Esophagus squamous epithelium (tissue), 5 donors: ENCODE measurements at regions not wholly inside any gene's neighbourhood (a gene's known extent, or its start where the extent isn't known, plus 50 kb on each side); places are given as distances from the start of the nearest gene placed in this dataset.

Source experiments
- DNase-seq: peaks from one replicate; lab custom pipeline; 2025; lab: John Stamatoyannopoulos, UW
- H3K27ac ChIP-seq, 4 donors: fragments of 200-600 bp; sonication (generic); one replicate each; pipeline ENCODE4 v1.5.1; 2016 to 2019; ENCODE audit warnings: mild to moderate bottlenecking in 1 of 4
- H3K27me3 ChIP-seq, 4 donors: fragments of 200-600 bp; sonication (generic); 1 replicate in 3 of 4; 2 replicates in 1 of 4; pipeline versions ENCODE4 v1.5.1 to v1.6.0; 2017 to 2021; ENCODE audit warnings: antibody characterized with exemption in 1 of 4
- H3K36me3 ChIP-seq, 3 donors: fragments of 200-600 bp; sonication (generic); one replicate each; pipeline ENCODE4 v1.5.1; 2016 to 2019
- H3K4me1 ChIP-seq, 3 donors: fragments of 200-600 bp; sonication (generic); one replicate each; pipeline ENCODE4 v1.5.1; 2017 to 2019
- H3K4me3 ChIP-seq, 4 donors: fragments of 200-600 bp; sonication (generic); 1 replicate in 3 of 4; 2 replicates in 1 of 4; pipeline ENCODE4 v1.5.1; 2016 to 2019; ENCODE audit warnings: mild to moderate bottlenecking in 2 of 4, moderate library complexity in 1 of 4
- H3K9me3 ChIP-seq, 3 donors: fragments of 200-600 bp; sonication (generic); one replicate each; pipeline ENCODE4 v1.5.1; 2016 to 2019
- POLR2A ChIP-seq, 4 donors: fragments of 450-650 bp; IDR thresholded peaks; one replicate each; pipeline ENCODE4 v1.6.1; 2017; ENCODE audit warnings: antibody characterized with exemption in 4 of 4, mild to moderate bottlenecking in 4 of 4, moderate library complexity in 3 of 4
- WGBS, 2 donors: methylation state at CpG; one replicate each; pipeline ENCODE4 v1.1.5; 2018; 5-methylcytosine and 5-hydroxymethylcytosine counted together
- intact Hi-C: fragments of 100-400 bp; cut with DNase I; formaldehyde crosslinking; loops from one replicate; pipeline ENCODE4 v1.15.0; 2022
- TF ChIP-seq, protein P1 (sequence below), 6 experiments: fragments of 450-650 bp in 4 of 6; fragments of 200-600 bp in 2 of 6; sonication (generic) in 2 of 6; IDR thresholded peaks; one replicate each; pipeline ENCODE4 v1.5.1; 2016 to 2019; ENCODE audit warnings: antibody characterized with exemption in 6 of 6, mild to moderate bottlenecking in 4 of 6, moderate library complexity in 4 of 6
- donor health status: DM: yes; HTN: yes; CAD: no.

DNA sequence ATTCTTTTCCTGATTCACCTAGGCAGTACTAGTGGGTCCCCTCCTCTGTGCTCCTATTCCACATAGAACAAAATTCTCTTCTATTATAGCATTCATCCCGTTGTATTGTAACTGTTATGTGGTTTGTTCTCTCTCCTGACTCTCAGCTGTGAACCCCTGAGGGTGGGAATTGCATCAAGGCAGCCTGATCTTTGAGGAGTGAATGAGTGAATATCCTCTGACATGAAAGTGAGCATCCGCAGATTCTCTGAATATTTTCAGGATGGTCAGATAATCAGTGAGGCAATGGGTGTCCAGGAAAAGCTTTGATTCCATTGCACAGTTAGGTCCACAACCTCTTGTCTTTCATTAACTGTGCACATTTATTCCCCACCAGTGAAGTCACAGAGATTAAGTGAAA lies 67.6 kb upstream of the SLC22A23 start:
- Histone ChIP-seq H3K9me3 (no peaks in the 10 kb centered on the region), H3K4me1 (peaks cover 0 to 49% (median 22%) of the 10 kb centered on the region in 3 donors), H3K27ac (no peak overlapping the region), H3K36me3 (no peaks in the 10 kb centered on the region), H3K27me3 (no peaks in the 10 kb centered on the region), H3K4me3 (no peak overlapping the region)
- WGBS, 2 donors: 82 to 90% methylated on average over 2 of the region's 2 CpGs
- TF ChIP-seq, protein P1, sequence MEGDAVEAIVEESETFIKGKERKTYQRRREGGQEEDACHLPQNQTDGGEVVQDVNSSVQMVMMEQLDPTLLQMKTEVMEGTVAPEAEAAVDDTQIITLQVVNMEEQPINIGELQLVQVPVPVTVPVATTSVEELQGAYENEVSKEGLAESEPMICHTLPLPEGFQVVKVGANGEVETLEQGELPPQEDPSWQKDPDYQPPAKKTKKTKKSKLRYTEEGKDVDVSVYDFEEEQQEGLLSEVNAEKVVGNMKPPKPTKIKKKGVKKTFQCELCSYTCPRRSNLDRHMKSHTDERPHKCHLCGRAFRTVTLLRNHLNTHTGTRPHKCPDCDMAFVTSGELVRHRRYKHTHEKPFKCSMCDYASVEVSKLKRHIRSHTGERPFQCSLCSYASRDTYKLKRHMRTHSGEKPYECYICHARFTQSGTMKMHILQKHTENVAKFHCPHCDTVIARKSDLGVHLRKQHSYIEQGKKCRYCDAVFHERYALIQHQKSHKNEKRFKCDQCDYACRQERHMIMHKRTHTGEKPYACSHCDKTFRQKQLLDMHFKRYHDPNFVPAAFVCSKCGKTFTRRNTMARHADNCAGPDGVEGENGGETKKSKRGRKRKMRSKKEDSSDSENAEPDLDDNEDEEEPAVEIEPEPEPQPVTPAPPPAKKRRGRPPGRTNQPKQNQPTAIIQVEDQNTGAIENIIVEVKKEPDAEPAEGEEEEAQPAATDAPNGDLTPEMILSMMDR (IDR thresholded peaks at IDR 0.05): no peak
- TF ChIP-seq POLR2A (IDR thresholded peaks at IDR 0.05): no peak
- no peak for DNase-seq
- intact Hi-C loops: no loop called here

DNA sequence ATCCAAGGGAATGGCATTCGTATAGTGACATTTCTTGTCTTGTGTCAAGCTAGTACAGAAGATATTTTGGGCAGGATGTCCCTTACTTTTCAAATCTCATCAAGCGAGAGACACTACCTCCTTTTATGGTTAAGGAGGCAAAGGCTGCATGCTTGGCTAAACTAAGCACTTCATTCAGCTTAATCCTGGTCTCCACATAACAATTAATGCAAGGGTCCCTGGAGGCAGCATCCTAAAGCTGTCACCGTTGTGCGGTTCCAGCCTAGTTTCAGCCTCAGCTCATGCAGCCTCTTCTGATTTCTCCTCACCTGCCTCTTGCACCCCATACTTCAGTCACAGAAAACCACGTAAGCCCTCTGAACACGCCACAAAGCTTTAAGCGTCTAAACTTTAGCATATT lies 67.1 kb upstream of the SLC22A23 start:
- H3K27me3 ChIP-seq: no peaks in the 10 kb centered on the region
- DNase-seq: no peak
- no peak overlapping the region for H3K4me3 ChIP-seq
- intact Hi-C loops: no loop called here
- H3K4me1 ChIP-seq: peaks cover 0 to 54% (median 22%) of the 10 kb centered on the region in 3 donors
- H3K36me3 ChIP-seq: no peaks in the 10 kb centered on the region
- no peaks in the 10 kb centered on the region for H3K9me3 ChIP-seq
- WGBS, 2 donors: 75 to 82% methylated on average over 7 of the region's 7 CpGs
- TF ChIP-seq POLR2A (IDR thresholded peaks at IDR 0.05): no peak
- TF ChIP-seq, protein P1 (IDR thresholded peaks at IDR 0.05): no peak
- H3K27ac ChIP-seq: no peak overlapping the region

DNA sequence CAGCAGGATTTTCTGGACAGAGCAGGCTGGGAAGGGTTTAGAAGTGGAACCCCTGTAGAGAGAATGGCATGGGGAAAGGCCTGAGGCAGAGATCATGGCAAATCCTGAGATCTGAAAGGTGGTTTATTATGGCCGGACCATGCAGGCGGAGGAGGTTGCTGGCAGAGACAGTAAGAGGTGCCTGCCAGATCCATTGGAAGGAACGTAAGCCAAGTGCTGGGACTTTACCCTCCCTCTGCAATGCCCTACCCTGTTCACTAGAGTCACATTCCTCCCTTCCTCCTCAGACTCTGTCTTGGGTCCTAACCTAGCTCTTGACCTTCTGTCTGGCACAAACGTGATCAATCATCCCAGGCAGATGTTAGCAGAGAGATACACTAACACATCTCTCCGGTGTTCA lies 66.4 kb upstream of the SLC22A23 start:
- Histone ChIP-seq H3K27me3 (no peaks in the 10 kb centered on the region), H3K27ac (no peak overlapping the region), H3K9me3 (no peaks in the 10 kb centered on the region), H3K36me3 (no peaks in the 10 kb centered on the region), H3K4me3 (no peak overlapping the region), H3K4me1 (peaks cover 0 to 61% (median 29%) of the 10 kb centered on the region in 3 donors)
- no peak for DNase-seq
- 32 to 44% methylated on average over 3 to 4 of the region's 5 CpGs for WGBS, 2 donors
- intact Hi-C loops: no loop called here
- TF ChIP-seq, protein P1 (IDR thresholded peaks at IDR 0.05): no peak
- TF ChIP-seq POLR2A (IDR thresholded peaks at IDR 0.05): no peak

DNA sequence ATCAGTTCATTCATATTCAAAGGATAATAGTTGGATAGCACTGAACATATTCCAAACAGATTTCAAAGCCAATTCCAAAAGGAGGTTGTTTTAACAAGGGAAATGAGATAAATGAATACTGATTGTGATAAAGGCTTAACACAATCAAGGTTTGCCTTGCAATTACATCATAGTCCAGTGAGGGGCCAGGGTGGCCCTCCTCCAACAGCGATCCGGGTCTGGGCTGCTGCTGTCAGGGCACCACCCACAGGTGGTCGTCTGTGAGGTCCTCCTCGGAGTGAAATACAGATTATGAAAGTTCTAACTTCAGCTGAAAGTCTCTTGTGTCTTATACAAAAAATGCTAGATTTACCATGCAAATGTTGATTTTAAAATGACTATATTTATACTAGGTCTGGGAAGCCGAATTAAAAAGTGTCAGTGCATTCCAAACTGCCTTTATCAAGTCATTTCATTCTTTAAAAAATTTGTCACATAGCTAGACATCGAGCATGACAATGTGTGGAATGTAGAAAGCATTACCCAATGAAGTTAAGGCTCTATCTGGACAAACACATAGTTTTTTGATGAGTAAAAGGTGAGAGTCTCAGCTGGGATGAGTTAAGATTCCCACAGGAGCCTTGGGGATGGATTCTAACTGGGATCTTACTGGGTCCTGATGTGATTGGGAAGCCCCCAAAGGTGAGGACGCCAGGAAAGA lies 65.9 kb upstream of the SLC22A23 start:
- H3K27ac ChIP-seq: no peak overlapping the region
- no peak overlapping the region for H3K4me3 ChIP-seq
- TF ChIP-seq POLR2A (IDR thresholded peaks at IDR 0.05): no peak
- H3K27me3 ChIP-seq: no peaks in the 10 kb centered on the region
- intact Hi-C loops: no loop called here
- WGBS, 2 donors: 59 to 61% methylated on average over 7 of the region's 7 CpGs
- H3K36me3 ChIP-seq: no peaks in the 10 kb centered on the region
- H3K9me3 ChIP-seq: no peaks in the 10 kb centered on the region
- H3K4me1 ChIP-seq: peaks cover 0 to 63% (median 32%) of the 10 kb centered on the region in 3 donors
- no peak for DNase-seq

DNA sequence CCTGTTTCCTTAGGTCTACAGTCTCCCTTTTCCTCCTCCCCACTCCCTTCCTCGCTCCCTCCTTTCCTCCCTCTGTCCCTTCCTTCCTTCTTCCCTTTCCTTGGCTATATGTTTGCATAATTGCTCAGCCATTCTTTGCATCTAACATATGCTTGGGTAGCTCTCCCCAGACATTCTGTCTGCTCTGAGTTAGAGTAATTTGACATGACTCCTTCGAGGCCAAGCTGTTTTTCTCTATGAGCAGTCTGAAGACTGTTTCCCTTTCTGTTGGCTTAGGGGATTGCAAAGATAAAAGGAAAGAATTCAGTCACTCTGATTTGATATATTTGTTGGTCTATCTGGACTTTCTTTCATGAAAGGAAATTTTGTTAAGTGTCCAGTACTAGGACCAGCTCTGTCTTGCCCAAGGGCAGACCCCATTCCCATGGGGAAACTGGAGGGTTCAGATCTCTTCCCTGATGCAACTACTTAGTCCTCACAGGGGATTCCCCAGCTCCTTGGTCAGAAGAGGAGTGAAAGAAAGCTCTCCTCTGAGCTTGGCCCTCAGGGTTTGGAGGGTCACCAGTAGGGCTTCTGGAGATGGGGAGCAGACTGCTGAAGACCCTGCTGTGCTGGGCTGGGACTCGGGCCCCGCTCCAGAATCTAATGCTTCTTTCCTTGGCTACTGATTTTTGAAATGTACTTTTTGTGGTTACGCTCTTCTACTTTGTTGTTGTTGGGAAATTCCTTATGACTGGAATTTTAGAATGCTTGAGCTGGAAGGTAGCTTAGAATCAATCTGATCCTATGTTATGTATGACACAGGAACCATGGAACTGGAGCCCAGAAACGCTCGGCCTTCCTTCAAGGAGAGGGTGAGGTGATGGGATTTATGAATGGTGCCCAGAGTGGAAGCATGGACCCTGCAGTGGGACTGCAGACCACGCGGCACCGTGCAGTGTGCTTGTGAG lies 63.7 kb upstream of the SLC22A23 start:
- WGBS, 2 donors: 85% methylated on average over 8 to 10 of the region's 10 CpGs
- Histone ChIP-seq H3K27ac (no peak overlapping the region), H3K9me3 (no peaks in the 10 kb centered on the region), H3K36me3 (no peaks in the 10 kb centered on the region), H3K4me1 (peaks cover 0 to 48% (median 25%) of the 10 kb centered on the region in 3 donors), H3K4me3 (no peak overlapping the region), H3K27me3 (no peaks in the 10 kb centered on the region)
- intact Hi-C loops: no loop called here
- TF ChIP-seq, protein P1 (IDR thresholded peaks at IDR 0.05): no peak
- TF ChIP-seq POLR2A (IDR thresholded peaks at IDR 0.05): no peak
- DNase-seq: no peak
